BLaER1 (cell line): ENCODE measurements at regions not wholly inside any gene's neighbourhood (a gene's known extent, or its start where the extent isn't known, plus 50 kb on each side); places are given as distances from the start of the nearest gene placed in this dataset.
"Not testable (repeated sequence)": the region's sequence is repeated elsewhere in the genome, so short reads cannot be mapped to it uniquely, and the experiment has no call there.

Experiments used
- H3K27ac ChIP-seq: shearing (Covaris generic); formaldehyde crosslinking; 2 replicates; pipeline ENCODE4 v1.8.1; 2022
- H3K27me3 ChIP-seq: shearing (Covaris generic); formaldehyde crosslinking; 2 replicates; pipeline ENCODE4 v1.8.1; 2022
- H3K36me3 ChIP-seq: shearing (Covaris generic); formaldehyde crosslinking; 2 replicates; pipeline ENCODE4 v1.8.1; 2022
- H3K4me1 ChIP-seq: shearing (Covaris generic); formaldehyde crosslinking; 2 replicates; pipeline ENCODE4 v1.8.1; 2022
- H3K4me2 ChIP-seq: shearing (Covaris generic); formaldehyde crosslinking; 2 replicates; pipeline ENCODE4 v1.8.1; 2022
- H3K4me3 ChIP-seq: shearing (Covaris generic); formaldehyde crosslinking; 2 replicates; pipeline ENCODE4 v1.8.1; 2022
- H3K9ac ChIP-seq: shearing (Covaris generic); formaldehyde crosslinking; 2 replicates; pipeline ENCODE4 v1.8.1; 2022
- H3K9me3 ChIP-seq: shearing (Covaris generic); formaldehyde crosslinking; 2 replicates; pipeline ENCODE4 v1.8.1; 2022
- H4K20me1 ChIP-seq: shearing (Covaris generic); formaldehyde crosslinking; 2 replicates; pipeline ENCODE4 v1.8.1; 2022
- Cebpa-rat ChIP-seq: shearing (Covaris generic); IDR thresholded peaks from 2 replicates; pipeline ENCODE4 v1.8.1; 2022

GRCh38 chr2:869357-869871 is 81.2 kb upstream of the SNTG2 start:
- H3K9me3 ChIP-seq: no peaks in the 10 kb centered on the region
- TF ChIP-seq Cebpa-rat: no peak
- no peaks in the 10 kb centered on the region for H4K20me1 ChIP-seq
- H3K36me3 ChIP-seq: no peaks in the 10 kb centered on the region
- H3K27me3 ChIP-seq: no peaks in the 10 kb centered on the region
- no peak overlapping the region for H3K27ac ChIP-seq
- H3K9ac ChIP-seq: peak overlapping the region; percentile 56; the same call in 1 of the 2 replicates
- peak overlapping the region; percentile 84 for H3K4me2 ChIP-seq
- peaks cover 63% of the 10 kb centered on the region for H3K4me1 ChIP-seq
- H3K4me3 ChIP-seq: 0 out of 2 replicates have a peak overlapping the region, but pooled peaks have one; percentile 3

DNA sequence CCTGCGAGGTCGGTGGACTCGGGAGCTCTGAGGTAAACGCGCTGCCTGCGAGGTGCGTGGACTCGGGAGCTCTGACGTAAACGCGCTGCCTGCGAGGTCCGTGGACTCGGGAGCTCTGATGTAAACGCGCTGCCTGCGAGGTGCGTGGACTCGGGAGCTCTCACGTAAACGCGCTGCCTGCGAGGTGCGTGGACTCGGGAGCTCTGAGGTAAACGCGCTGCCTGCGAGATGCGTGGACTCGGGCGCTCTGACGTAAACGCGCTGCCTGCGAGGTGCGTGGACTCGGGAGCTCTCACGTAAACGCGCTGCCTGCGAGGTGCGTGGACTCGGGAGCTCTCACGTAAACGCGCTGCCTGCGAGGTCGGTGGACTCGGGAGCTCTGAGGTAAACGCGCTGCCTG is 81.8 kb upstream of the SNTG2 start:
- not testable (repeated sequence) for H3K27me3 ChIP-seq, H3K27ac ChIP-seq, H3K4me3 ChIP-seq, H3K9me3 ChIP-seq, H3K36me3 ChIP-seq, H3K9ac ChIP-seq, H3K4me2 ChIP-seq, H4K20me1 ChIP-seq
- peaks cover 63% of the 10 kb centered on the region for H3K4me1 ChIP-seq

DNA sequence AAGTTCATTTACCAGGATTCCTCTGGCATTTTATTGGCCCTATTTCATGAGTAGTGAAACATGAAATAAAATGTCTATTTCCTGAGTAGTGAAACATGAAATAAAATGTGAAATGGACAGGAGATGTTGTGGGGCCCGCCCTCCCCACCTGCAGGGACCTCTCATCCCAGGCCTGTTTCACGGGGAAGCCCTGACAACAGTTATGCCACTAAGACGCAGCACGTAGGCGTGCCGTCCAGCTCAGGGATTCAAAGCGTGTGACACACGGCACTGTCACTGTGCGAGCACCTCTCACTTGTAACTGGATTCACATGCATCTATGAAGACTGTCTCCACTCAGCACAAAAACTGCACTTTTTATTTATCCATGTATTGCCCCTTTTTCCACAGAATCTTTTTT is 83.4 kb upstream of the SNTG2 start:
- no peak overlapping the region for H3K27ac ChIP-seq
- H3K4me1 ChIP-seq: peaks cover 57% of the 10 kb centered on the region
- no peaks in the 10 kb centered on the region for H4K20me1 ChIP-seq
- no peaks in the 10 kb centered on the region for H3K27me3 ChIP-seq
- no peaks in the 10 kb centered on the region for H3K36me3 ChIP-seq
- H3K4me3 ChIP-seq: no peak overlapping the region
- TF ChIP-seq Cebpa-rat: no peak
- H3K4me2 ChIP-seq: no peak overlapping the region
- H3K9ac ChIP-seq: no peak overlapping the region
- no peaks in the 10 kb centered on the region for H3K9me3 ChIP-seq

DNA sequence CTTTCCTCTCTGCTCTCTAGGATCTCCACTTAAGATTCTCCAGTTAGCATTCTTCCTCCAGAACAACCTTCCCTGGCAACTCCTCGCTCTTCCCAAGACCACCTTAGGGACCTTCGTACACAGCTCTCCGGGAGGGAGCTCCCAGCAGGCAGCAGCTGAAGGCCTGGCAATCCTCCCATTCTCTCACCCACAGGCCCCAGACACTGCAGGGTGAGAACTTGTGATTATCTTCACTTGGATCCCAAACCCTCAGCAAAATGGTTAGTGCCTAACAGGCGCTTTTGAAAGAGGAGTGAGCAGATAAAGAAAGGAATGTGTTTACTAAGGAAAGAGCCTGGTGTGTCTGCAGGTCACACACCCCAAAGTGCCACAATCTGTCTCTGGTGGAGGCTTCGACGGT is 83.8 kb upstream of the SNTG2 start:
- no peaks in the 10 kb centered on the region for H4K20me1 ChIP-seq

DNA sequence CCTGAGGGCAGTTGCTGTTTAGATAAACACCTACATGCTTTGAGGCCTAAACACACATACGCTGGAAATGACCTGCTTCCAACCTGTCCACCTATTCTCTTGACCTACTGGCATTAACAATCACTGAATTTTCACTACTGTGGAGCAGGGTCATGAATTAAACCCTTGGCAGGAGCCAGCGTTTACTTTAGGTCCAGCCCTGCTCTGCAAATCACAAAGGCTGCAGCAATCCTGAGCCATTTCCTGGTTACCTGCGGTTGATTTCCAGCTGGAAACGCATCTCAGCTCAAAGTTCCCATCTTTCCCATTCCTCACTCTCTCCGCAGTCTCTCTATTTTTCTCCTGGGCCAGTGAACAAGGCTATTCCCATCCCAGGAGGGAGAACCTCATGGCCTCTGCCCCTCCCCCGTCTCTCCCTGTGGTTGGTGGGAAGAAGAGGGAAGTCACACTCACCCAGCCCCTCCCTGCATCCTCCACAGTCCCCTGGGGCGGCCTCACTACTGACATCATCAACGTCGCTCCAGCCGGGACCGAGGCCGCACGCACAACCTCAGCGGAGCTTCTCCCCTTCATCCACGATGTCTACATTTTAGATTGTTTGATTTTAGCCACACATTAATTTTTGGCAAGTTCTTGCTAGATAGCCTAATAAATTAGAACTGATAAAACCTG is 84.5 kb upstream of the SNTG2 start:
- H3K36me3 ChIP-seq: no peaks in the 10 kb centered on the region
- no peaks in the 10 kb centered on the region for H4K20me1 ChIP-seq
- TF ChIP-seq Cebpa-rat: no peak
- peak overlapping the region; percentile 30 for H3K4me2 ChIP-seq
- H3K9me3 ChIP-seq: no peaks in the 10 kb centered on the region
- H3K27me3 ChIP-seq: no peaks in the 10 kb centered on the region
- H3K27ac ChIP-seq: no peak overlapping the region
- peaks cover 57% of the 10 kb centered on the region for H3K4me1 ChIP-seq
- H3K4me3 ChIP-seq: no peak overlapping the region
- H3K9ac ChIP-seq: no peak overlapping the region

More for the DNA sequence above, 83.8 kb upstream of the SNTG2 start:
- no peaks in the 10 kb centered on the region for H3K36me3 ChIP-seq
- no peaks in the 10 kb centered on the region for H3K27me3 ChIP-seq
- no peaks in the 10 kb centered on the region for H3K9me3 ChIP-seq
- peak overlapping the region; percentile 30; the same call in 1 of the 2 replicates for H3K4me2 ChIP-seq
- TF ChIP-seq Cebpa-rat: no peak
- H3K4me1 ChIP-seq: peaks cover 57% of the 10 kb centered on the region
- no peak overlapping the region for H3K27ac ChIP-seq
- no peak overlapping the region for H3K4me3 ChIP-seq
- H3K9ac ChIP-seq: no peak overlapping the region

DNA sequence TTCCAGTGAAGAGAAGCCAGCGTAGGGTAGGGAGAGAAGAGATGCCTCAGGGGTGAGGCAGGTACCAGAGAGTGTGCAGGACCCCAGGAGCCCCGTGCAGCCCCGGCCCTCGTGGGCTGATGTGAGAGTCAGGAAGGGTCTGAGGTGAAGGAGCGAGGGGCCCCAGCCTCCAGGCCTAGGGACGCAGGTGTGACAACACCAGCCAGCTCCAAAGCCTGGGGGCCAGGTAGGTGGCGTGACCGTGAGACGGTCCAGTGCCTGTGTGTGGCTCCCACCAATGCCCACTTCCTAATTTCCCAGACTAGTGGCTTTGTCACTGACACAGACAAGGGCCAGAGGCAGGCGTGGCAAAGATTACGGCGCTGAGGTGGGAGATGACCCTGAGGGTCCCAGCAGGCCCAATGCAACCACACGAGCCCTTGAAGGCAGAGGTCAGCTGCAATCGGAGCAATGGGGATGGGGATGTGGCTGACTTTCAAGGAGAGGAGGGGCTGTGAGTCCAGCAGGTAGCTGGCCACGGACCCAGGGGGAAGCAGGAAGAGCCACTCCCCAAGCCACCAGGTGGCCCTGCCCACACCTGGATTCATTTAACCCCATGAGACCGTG is 86.0 kb upstream of the SNTG2 start:
- Histone ChIP-seq H3K9me3 (no peaks in the 10 kb centered on the region), H3K27me3 (no peaks in the 10 kb centered on the region), H3K9ac (no peak overlapping the region), H4K20me1 (no peaks in the 10 kb centered on the region), H3K4me3 (no peak overlapping the region), H3K27ac (no peak overlapping the region), H3K4me1 (peaks cover 42% of the 10 kb centered on the region), H3K36me3 (no peaks in the 10 kb centered on the region), H3K4me2 (no peak overlapping the region)
- no peak for TF ChIP-seq Cebpa-rat

DNA sequence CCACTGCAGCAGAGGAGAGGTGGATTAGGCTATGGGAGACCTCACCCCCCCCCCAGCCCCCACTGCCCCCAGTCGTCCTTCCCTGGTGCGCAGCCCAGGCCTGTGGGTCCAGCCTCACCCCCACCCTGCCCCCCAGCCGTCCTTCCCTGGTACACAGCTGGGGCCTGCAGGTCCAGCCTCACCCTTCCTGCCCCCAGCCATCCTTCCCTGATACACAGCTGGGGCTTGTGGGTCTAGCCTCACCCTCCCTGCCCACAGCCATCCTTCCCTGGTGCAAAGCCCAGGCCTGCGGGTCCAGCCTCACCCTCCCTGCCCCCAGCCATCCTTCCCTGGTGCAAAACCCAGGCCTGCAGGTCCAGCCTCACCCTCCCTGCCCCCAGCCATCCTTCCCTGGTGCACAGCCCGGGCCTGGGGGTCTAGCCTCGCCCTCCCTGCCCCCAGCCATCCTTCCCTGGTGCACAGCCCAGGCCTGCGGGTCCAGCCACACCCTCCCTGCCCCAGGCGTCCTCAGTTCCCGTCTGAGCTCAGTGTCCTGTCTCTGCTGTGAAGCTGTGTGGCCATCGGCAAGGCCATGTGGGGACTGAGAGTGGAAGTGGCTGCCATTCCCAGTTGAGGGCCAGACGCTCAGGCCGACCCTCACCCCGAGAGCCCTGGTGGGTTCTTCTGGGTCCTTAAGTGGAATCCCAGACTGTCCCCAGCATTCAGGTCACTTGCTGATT is 86.8 kb upstream of the SNTG2 start:
- no peaks in the 10 kb centered on the region for H3K27me3 ChIP-seq
- H3K27ac ChIP-seq: no peak overlapping the region
- H3K4me1 ChIP-seq: peaks cover 38% of the 10 kb centered on the region
- H3K4me2 ChIP-seq: no peak overlapping the region
- H3K9me3 ChIP-seq: no peaks in the 10 kb centered on the region
- no peak overlapping the region for H3K4me3 ChIP-seq
- no peak overlapping the region for H3K9ac ChIP-seq
- no peaks in the 10 kb centered on the region for H4K20me1 ChIP-seq
- no peak for TF ChIP-seq Cebpa-rat
- H3K36me3 ChIP-seq: no peaks in the 10 kb centered on the region

DNA sequence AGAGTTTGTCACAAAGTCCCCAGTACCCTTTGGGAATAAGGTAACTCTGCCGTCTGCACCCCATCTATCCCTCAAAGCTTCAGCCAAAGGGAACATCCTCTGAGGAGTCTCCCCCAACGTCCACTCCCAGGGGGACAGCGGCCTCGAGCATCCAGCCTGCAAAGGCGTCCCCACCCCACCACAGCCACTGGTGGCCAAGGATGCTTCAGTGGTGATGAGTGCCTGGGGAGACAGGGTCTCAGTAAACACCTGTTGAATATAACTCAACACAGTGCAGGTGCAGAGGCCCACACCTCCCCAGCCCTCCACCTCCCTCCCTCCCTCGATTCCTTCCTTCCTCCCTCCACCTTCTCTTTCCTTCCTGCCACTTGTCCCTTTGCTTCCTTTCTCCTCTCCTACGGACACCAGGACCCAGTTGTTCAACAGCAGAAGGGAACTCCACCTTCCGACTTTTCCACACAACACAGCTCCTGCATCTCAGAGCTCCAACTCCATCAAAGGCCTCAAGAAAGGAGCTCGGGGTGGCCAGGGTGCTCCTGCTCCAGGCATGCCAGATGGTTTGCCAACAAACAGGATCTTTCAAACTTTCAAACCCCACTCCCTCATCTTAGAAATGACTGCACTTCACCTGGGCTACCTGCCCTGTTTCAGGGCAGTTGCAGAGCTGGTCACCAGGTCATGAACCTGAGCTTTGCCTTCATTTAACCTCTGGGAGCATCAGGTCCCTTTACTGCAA is 87.8 kb upstream of the SNTG2 start:
- peak overlapping the region; percentile 77 for H3K4me2 ChIP-seq
- H3K4me3 ChIP-seq: no peak overlapping the region
- no peaks in the 10 kb centered on the region for H3K27me3 ChIP-seq
- H4K20me1 ChIP-seq: no peaks in the 10 kb centered on the region
- H3K36me3 ChIP-seq: no peaks in the 10 kb centered on the region
- H3K9me3 ChIP-seq: no peaks in the 10 kb centered on the region
- H3K9ac ChIP-seq: no peak overlapping the region
- no peak overlapping the region for H3K27ac ChIP-seq
- peaks cover 48% of the 10 kb centered on the region for H3K4me1 ChIP-seq
- no peak for TF ChIP-seq Cebpa-rat

GRCh38 chr2:862355-862687 is 88.3 kb upstream of the SNTG2 start:
- Histone ChIP-seq H3K4me2 (peak overlapping the region; percentile 77), H3K9me3 (no peaks in the 10 kb centered on the region), H3K4me1 (peaks cover 51% of the 10 kb centered on the region), H3K9ac (no peak overlapping the region), H4K20me1 (no peaks in the 10 kb centered on the region), H3K36me3 (no peaks in the 10 kb centered on the region), H3K4me3 (no peak overlapping the region), H3K27me3 (no peaks in the 10 kb centered on the region), H3K27ac (no peak overlapping the region)
- TF ChIP-seq Cebpa-rat: no peak
